Mesodermal cell (in vitro differentiated cells): ENCODE measurements at regions not wholly inside any gene's neighbourhood (a gene's known extent, or its start where the extent isn't known, plus 50 kb on each side); places are given as distances from the start of the nearest gene placed in this dataset.

Experiments used
- H3K27ac ChIP-seq: 2 replicates; pipeline ENCODE4 v1.7.0; 2013; ENCODE audit warnings: mild to moderate bottlenecking, low read depth, low read length, moderate library complexity; ENCODE audit not compliant: severe bottlenecking
- H3K36me3 ChIP-seq: 2 replicates; pipeline ENCODE4 v1.7.1; 2013; ENCODE audit warnings: mild to moderate bottlenecking, low read length, moderate library complexity; ENCODE audit not compliant: control insufficient read depth, insufficient read depth
- H3K4me1 ChIP-seq: one replicate; pipeline ENCODE4 v1.7.1; 2013; ENCODE audit warnings: mild to moderate bottlenecking, low read length; ENCODE audit not compliant: insufficient read depth, control insufficient read depth, poor library complexity, severe bottlenecking
- H3K4me3 ChIP-seq: 2 replicates; pipeline ENCODE4 v1.7.0; 2013; ENCODE audit warnings: low read length, control low read depth, mild to moderate bottlenecking; ENCODE audit not compliant: insufficient read depth, poor library complexity, severe bottlenecking; ENCODE audit errors: extremely low read depth
- H3K9me3 ChIP-seq: 2 replicates; pipeline ENCODE4 v1.7.1; 2013; ENCODE audit warnings: mild to moderate bottlenecking, low read length, moderate library complexity; ENCODE audit not compliant: control insufficient read depth
- WGBS, 2 experiments: methylation state at CpG; one replicate each; pipeline ENCODE4 v1.1.5; 2013; ENCODE audit warnings: missing lambda C conversion rate in 2 of 2; ENCODE audit not compliant: insufficient coverage in 2 of 2; 5-methylcytosine and 5-hydroxymethylcytosine counted together

- Histone ChIP-seq H3K27ac (no peak overlapping the region), H3K4me1 (no peaks in the 10 kb centered on the region)
- 88 to 94% methylated on average over 6 to 7 of the region's 8 CpGs for WGBS, 2 experiments
Measured at GRCh38 chr11:130650456-130651030, 202.1 kb downstream of the ADAMTS15 start.

DNA sequence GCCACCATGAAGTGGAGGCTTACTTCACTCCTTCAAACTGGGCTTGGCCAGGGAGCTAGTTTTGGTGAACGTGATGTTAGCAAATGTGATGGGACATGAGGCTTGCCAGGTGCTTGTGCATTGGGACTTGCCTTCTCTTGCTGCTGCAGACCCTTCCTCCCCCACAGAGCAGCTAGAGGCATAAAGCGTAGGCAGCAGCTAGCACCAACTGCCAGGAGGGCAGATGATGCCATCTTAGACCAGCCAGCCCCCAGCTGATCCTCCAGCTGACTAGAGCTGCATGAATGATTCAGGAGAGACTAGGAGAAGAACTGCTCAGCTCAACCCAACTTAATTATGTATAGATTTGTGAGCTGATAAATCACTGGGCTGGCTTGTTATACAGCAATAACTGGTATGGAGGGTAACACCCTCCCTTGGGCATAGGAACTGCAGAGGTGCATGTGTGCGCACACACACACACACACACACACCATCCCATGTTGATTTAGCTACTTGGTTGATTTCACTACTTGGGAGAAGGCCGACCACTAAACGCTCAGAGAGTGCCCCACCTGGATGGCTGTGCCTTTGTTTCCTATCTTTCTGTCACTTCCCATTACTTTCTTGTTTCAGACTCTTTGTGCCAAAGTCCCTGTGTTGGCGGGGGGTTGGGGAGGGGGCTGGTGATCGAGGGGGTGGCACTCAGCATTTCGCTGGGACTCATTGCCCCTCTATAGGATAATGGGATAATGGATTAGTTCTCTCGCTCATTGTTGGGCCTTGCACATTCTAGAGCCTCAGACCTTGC, 202.8 kb downstream of the ADAMTS15 start:
- no peak overlapping the region for H3K4me3 ChIP-seq
- 83 to 84% methylated on average over 5 to 6 of the region's 9 CpGs for WGBS, 2 experiments
- peaks cover 5% of the 10 kb centered on the region for H3K9me3 ChIP-seq
- H3K27ac ChIP-seq: no peak overlapping the region
- H3K36me3 ChIP-seq: no peaks in the 10 kb centered on the region
- H3K4me1 ChIP-seq: no peaks in the 10 kb centered on the region

More at GRCh38 chr11:130650456-130651030, 202.1 kb downstream of the ADAMTS15 start:
- Histone ChIP-seq H3K9me3 (no peaks in the 10 kb centered on the region), H3K4me3 (no peak overlapping the region), H3K36me3 (no peaks in the 10 kb centered on the region)

GRCh38 chr11:130652671-130653335, 204.4 kb downstream of the ADAMTS15 start:
- Histone ChIP-seq H3K9me3 (peaks cover 9% of the 10 kb centered on the region), H3K4me1 (no peaks in the 10 kb centered on the region), H3K4me3 (no peak overlapping the region), H3K27ac (no peak overlapping the region), H3K36me3 (no peaks in the 10 kb centered on the region)
- WGBS, 2 experiments: 83% methylated on average over 1 of the region's 3 CpGs; no CpG with 5 or more reads in 1 of the 2 experiments

GRCh38 chr11:130653838-130654636, 205.6 kb downstream of the ADAMTS15 start:
- Histone ChIP-seq H3K4me3 (no peak overlapping the region), H3K36me3 (no peaks in the 10 kb centered on the region), H3K4me1 (no peaks in the 10 kb centered on the region), H3K9me3 (peaks cover 9% of the 10 kb centered on the region), H3K27ac (no peak overlapping the region)
- 76 to 83% methylated on average over 2 of the region's 5 CpGs for WGBS, 2 experiments

DNA sequence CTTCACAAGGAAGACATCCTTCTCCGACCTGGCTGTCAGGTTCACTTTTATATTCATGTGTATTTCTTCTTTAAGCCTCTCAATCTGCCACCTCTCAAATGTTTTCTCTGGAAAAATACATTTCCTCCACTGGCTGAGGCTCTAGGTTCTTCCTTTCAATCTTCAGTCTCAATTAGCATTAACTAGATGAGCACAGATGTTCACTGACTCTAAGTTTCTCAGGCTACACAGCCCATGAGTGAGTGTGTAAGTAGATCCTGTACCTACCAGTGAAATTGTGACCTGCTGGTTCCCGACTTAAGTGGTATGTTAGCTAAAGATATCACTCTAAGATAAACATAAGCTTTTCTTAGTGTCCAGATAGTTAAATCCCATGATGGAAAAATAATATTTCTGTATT, 206.9 kb downstream of the ADAMTS15 start:
- H3K36me3 ChIP-seq: no peaks in the 10 kb centered on the region
- 75% methylated on average over 1 of the region's 2 CpGs; no CpG with 5 or more reads in 1 of the 2 experiments for WGBS, 2 experiments
- no peaks in the 10 kb centered on the region for H3K4me1 ChIP-seq
- no peak overlapping the region for H3K4me3 ChIP-seq
- no peak overlapping the region for H3K27ac ChIP-seq
- H3K9me3 ChIP-seq: peaks cover 9% of the 10 kb centered on the region

DNA sequence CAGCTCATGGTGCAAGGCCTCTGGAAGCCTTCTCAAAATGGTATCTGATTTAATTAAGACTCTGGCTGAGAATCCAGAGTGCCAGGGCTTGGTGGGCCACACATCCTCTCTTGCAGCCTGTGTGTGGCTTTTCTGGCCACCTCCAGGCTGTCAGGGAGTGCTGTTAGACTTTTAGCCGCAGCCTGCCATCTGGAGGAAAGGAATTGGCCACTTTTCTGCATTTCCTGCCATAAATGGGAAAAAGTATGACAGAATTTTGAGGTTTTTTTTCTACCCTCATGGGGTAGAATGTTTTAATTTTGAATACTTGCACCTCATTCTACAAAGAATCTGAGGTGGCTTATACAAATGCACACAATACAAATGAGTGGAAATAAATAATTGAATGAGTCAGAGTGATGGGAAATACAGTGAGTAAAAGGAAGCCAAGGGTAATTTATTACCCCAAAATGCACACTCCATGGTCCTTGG, 218.4 kb downstream of the ADAMTS15 start:
- Histone ChIP-seq H3K27ac (no peak overlapping the region), H3K36me3 (no peaks in the 10 kb centered on the region), H3K4me3 (no peak overlapping the region), H3K9me3 (no peaks in the 10 kb centered on the region), H3K4me1 (peaks cover 8% of the 10 kb centered on the region)
- whole genome bisulfite sequencing, 2 experiments: 67% methylated on average over 1 of the region's 1 CpG; no CpG with 5 or more reads in 1 of the 2 experiments

DNA sequence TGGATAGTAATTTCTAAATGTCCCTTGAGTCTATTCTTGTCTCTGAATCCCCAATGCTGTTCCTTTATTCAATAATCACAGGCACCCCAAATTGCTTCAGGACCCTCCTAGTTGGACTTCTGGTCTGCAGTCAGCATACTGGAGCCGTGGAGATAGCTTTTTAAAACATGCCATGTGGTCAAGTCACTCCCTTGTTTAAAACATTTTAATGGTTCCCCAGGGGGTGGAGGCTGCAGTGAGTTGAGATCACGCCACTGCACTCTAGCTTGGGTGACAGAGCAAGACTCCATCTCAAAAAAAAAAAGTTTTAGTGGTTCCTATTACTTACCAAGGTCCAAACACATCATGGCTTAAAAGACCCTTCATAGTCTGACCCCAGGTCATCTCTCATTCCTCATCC, 220.3 kb downstream of the ADAMTS15 start:
- WGBS, 2 experiments: 60 to 85% methylated on average over 1 to 2 of the region's 2 CpGs
- H3K4me3 ChIP-seq: no peak overlapping the region
- peaks cover 18% of the 10 kb centered on the region for H3K4me1 ChIP-seq
- H3K27ac ChIP-seq: no peak overlapping the region
- H3K9me3 ChIP-seq: no peaks in the 10 kb centered on the region
- no peaks in the 10 kb centered on the region for H3K36me3 ChIP-seq

GRCh38 chr11:130670200-130670599, 221.8 kb downstream of the ADAMTS15 start:
- H3K4me3 ChIP-seq: no peak overlapping the region
- peaks cover 21% of the 10 kb centered on the region for H3K4me1 ChIP-seq
- no peaks in the 10 kb centered on the region for H3K36me3 ChIP-seq
- no peaks in the 10 kb centered on the region for H3K9me3 ChIP-seq
- WGBS, 2 experiments: 90% methylated on average over 4 to 6 of the region's 6 CpGs
- H3K27ac ChIP-seq: no peak overlapping the region

DNA sequence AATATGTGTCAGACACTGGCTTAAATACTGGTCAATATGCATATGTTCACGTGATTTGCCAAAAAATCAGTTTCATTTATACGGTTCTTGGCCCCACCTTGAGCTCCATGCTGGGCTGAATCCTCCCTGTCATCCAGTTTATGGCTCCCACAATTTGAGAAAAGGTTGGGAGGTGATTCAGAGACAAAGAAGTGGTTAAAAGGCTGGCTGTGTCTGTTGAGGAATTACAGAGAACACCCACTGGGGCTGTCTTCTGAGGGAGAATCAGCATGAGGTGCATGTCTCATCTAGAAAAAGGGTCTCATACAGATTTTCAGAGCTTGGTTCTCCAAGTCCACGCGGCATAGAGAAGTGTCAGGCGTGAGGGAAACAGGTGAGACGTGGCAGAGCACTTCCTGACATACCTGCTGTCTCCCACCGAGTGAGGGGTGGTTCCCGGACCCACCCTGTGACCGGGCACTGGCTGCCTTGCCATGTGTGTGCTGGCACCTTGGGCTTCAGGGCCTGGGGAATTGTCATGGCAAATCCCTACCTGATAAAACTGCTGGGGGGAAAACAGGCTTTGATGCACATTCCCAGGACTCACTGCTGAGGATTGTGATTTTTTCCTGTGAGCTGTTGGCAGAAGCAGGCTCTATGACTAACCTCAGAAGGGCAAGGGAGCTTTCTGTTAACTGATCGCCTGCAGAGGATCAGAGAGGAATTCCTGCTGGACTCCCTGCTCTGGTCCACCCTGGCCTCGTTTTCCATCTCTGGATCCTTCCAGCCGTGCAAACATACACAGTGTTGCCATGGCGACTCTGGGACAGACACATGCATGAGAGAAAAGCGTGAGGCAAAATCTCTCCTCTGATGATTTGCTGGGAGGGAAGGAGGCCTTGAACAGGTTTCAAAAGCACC, 223.6 kb downstream of the ADAMTS15 start:
- no peaks in the 10 kb centered on the region for H3K9me3 ChIP-seq
- no peaks in the 10 kb centered on the region for H3K36me3 ChIP-seq
- peak overlapping the region; percentile 84 for H3K27ac ChIP-seq
- 73% methylated on average over 12 to 13 of the region's 14 CpGs for WGBS, 2 experiments
- H3K4me3 ChIP-seq: no peak overlapping the region
- peaks cover 34% of the 10 kb centered on the region for H3K4me1 ChIP-seq
